K562 (cell line): ENCODE measurements at regions not wholly inside any gene's neighbourhood (a gene's known extent, or its start where the extent isn't known, plus 50 kb on each side); places are given as distances from the start of the nearest gene placed in this dataset.
"Not testable (repeated sequence)": the region's sequence is repeated elsewhere in the genome, so short reads cannot be mapped to it uniquely, and the experiment has no call there.

ENCODE experiments used
- CBX3 ChIP-seq, 2 experiments: IDR thresholded peaks; 1 replicate in 1 of 2; 2 replicates in 1 of 2; pipeline ENCODE4 v1.6.1; 2012; ENCODE audit warnings: inconsistent platforms in 2 of 2, low read length in 2 of 2, borderline replicate concordance in 1 of 2, control low read depth in 1 of 2
- CEBPZ ChIP-seq: fragments of 150-350 bp; IDR thresholded peaks from 2 replicates; pipeline ENCODE4 v1.6.1; 2014; ENCODE audit warnings: low read depth, mild to moderate bottlenecking, low read length, borderline replicate concordance
- CTCF ChIP-seq, 3 experiments: IDR thresholded peaks in 2 of 3; conservative IDR thresholded peaks in 1 of 3; 2 replicates each; pipeline ENCODE4 v1.5.1; 2011 to 2012; ENCODE audit warnings: low read length in 3 of 3, mild to moderate bottlenecking in 3 of 3, control low read depth in 2 of 3, improper control_type of control experiment in 1 of 3, inconsistent platforms in 1 of 3, low read depth in 1 of 3, mixed read lengths in 1 of 3, moderate library complexity in 1 of 3; ENCODE audit not compliant: insufficient read depth in 2 of 3
- EZH2 ChIP-seq: IDR thresholded peaks from 2 replicates; pipeline ENCODE4 v1.6.1; 2012; ENCODE audit warnings: low read depth, mild to moderate bottlenecking, inconsistent platforms, low read length, borderline replicate concordance
- FOXP4 ChIP-seq: sonication (generic); formaldehyde crosslinking; IDR thresholded peaks from 2 replicates; pipeline ENCODE4 v1.8.0; 2022; ENCODE audit warnings: mild to moderate bottlenecking, missing genetic modification reagents, borderline replicate concordance
- GATAD2A ChIP-seq: fragments of 450-650 bp; IDR thresholded peaks from 2 replicates; pipeline ENCODE4 v1.6.1; 2017
- HDAC8 ChIP-seq: fragments of 450-650 bp; IDR thresholded peaks from 2 replicates; pipeline ENCODE4 v1.6.1; 2016; ENCODE audit warnings: mild to moderate bottlenecking, missing genetic modification characterization, moderate library complexity, missing compliant biosample characterization
- JUNB ChIP-seq: fragments of 450-650 bp; formaldehyde crosslinking; conservative IDR thresholded peaks from 2 replicates; pipeline ENCODE4 v1.4.0; 2020; ENCODE audit warnings: mild to moderate bottlenecking
- SETDB1 ChIP-seq: IDR thresholded peaks from one replicate; pipeline ENCODE4 v1.6.1; 2012; ENCODE audit warnings: low read length, control low read depth, inconsistent platforms
- ZBTB7A ChIP-seq: IDR thresholded peaks from 2 replicates; pipeline ENCODE4 v1.6.1; 2011; ENCODE audit warnings: low read depth, mild to moderate bottlenecking, low read length, moderate library complexity, borderline replicate concordance; ENCODE audit not compliant: control insufficient read depth
- ZNF717 ChIP-seq: fragments of 250-450 bp; sonication (Bioruptor Pico); IDR thresholded peaks from 2 replicates; pipeline ENCODE4 v1.5.0; 2021

DNA sequence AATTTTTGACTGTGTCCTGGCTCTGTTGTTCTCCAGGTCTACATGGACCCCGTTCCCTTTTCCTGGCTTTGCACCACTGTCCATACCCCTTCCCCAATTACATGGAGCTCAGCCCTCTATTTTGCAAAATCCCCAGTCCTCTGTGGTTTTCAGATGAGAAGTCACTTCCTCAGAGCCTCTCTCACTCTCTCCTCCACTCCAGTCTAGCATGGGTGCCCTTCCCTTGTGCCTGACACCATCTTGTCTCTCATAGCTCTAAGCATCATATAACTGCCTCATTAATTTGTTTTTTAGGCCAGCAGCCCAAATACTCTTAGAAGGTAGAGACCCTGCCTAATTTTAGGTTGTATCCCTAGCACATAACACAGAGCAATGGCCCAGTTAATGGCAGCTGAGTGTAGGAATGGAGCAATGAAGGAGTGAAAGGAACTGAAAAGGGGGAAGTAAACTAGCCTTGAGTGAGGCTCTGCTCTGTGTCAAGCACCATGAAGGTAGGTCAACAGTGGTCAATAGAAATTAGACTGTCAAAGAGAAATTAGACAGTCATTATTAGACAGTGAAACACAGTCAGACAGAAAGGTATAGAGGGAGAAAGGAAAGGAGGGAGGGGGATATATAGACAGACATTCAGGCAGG lies 97.7 kb downstream of the ARHGAP11B start:
- not testable (repeated sequence) for TF ChIP-seq CBX3 (IDR thresholded peaks at IDR 0.05; ENCODE audit: borderline replicate concordance in 1 of 2, low read length in 2 of 2); FOXP4; GATAD2A; ZBTB7A; JUNB (CRISPR knock-in tag); SETDB1; EZH2; ZNF717 (CRISPR knock-in tag); CTCF (IDR thresholded peaks at IDR 0.05 in 2 of 3, conservative IDR thresholded peaks at IDR 0.05 in 1 of 3; ENCODE audit: insufficient read depth in 2 of 3, low read depth in 1 of 3, low read length in 3 of 3); CEBPZ; HDAC8 (tag)
